K562 (cell line): ENCODE measurements at regions not wholly inside any gene's neighbourhood (a gene's known extent, or its start where the extent isn't known, plus 50 kb on each side); places are given as distances from the start of the nearest gene placed in this dataset.

ENCODE experiments used
- ATAC-seq: fragments of 200-7000 bp; cut with Tn5 transposase; 3 replicates; pipeline ENCODE4 v1.9.1; 2020; ENCODE audit warnings: moderate library complexity
- BruUV-seq: library from RNA; stranded (reverse); fragments of 400-500 nt; replicated peaks from 2 replicates; lab custom pipeline; 2021; lab: Mats Ljungman, UMichigan
- CTCF ChIA-PET: fragments of 300-600 bp; formaldehyde crosslinking; extraction: SDS; loops from one replicate; lab custom pipeline; 2021; ENCODE audit warnings: low intra/inter-chr PET ratio; lab: Yijun Ruan, JAX
- POLR2A ChIA-PET: fragments of 300-600, 350-650 bp; sonication (Branson Sonifier 250); formaldehyde crosslinking; extraction: SDS; loops from one replicate; lab custom pipeline; 2021; ENCODE audit warnings: antibody characterized with exemption, inconsistent platforms; lab: Yijun Ruan, JAX
- DNase-seq, 4 experiments: peaks; one replicate each; pipeline versions ENCODE4 v3.0.0 to v3.0.0-alpha.2; 2011 to 2018; ENCODE audit warnings: low spot score in 3 of 4, mixed read lengths in 3 of 4; ENCODE audit errors: extremely low read depth in 1 of 4
- FAIRE-seq: peaks from 2 replicates; lab custom pipeline; 2011; peaks lifted over from hg19 to GRCh38; lab: Jason Lieb, UNC
- H2AFZ ChIP-seq: 2 replicates; pipeline ENCODE4 v1.6.0; 2011; ENCODE audit warnings: low read depth, low read length, control low read depth, inconsistent platforms
- H3K27ac ChIP-seq: fragments of 200-600 bp; 3 replicates; pipeline ENCODE4 v1.8.0; 2011; ENCODE audit warnings: low read depth, mild to moderate bottlenecking, control low read depth, inconsistent platforms, low read length, moderate library complexity, mixed read lengths; ENCODE audit errors: extremely low read depth
- H3K27me3 ChIP-seq, 2 experiments: fragments of 300-600 bp in 1 of 2; 2 replicates in 1 of 2; 3 replicates in 1 of 2; pipeline versions ENCODE4 v1.6.0 to v1.8.0; 2011; ENCODE audit warnings: inconsistent platforms in 2 of 2, low read length in 2 of 2, mild to moderate bottlenecking in 1 of 2, mixed read lengths in 1 of 2, moderate library complexity in 1 of 2; ENCODE audit not compliant: control insufficient read depth in 2 of 2, insufficient read depth in 2 of 2
- H3K36me3 ChIP-seq: fragments of 300-600 bp; 3 replicates; pipeline ENCODE4 v1.8.0; 2011; ENCODE audit warnings: mild to moderate bottlenecking, low read length, inconsistent platforms; ENCODE audit not compliant: control insufficient read depth, insufficient read depth
- H3K4me1 ChIP-seq, 2 experiments: fragments of 200-600 bp in 1 of 2; replicated peaks in 1 of 2; 2 replicates in 1 of 2; 3 replicates in 1 of 2; pipeline versions ENCODE4 v1.5.1 to v1.8.0; 2011; ENCODE audit warnings: inconsistent platforms in 2 of 2, low read length in 2 of 2, mild to moderate bottlenecking in 1 of 2, mixed read lengths in 1 of 2, moderate library complexity in 1 of 2; ENCODE audit not compliant: control insufficient read depth in 2 of 2, insufficient read depth in 2 of 2
- H3K4me2 ChIP-seq: 2 replicates; pipeline ENCODE4 v1.6.1; 2011; ENCODE audit warnings: low read length, control low read depth, inconsistent platforms, mixed read lengths; ENCODE audit not compliant: insufficient read depth
- H3K4me3 ChIP-seq: fragments of 200-600 bp; sonication (generic), shearing (Covaris generic); 2 replicates; pipeline ENCODE4 v1.5.1; 2016; ENCODE audit warnings: control low read depth, inconsistent platforms
- H3K79me2 ChIP-seq: fragments of 200-600 bp; 3 replicates; pipeline ENCODE4 v1.8.0; 2011; ENCODE audit warnings: low read length, inconsistent platforms; ENCODE audit not compliant: control insufficient read depth, insufficient read depth
- H3K9ac ChIP-seq, 2 experiments: 2 replicates each; pipeline versions ENCODE4 v1.6.0 to v1.6.1; 2011; ENCODE audit warnings: low read depth in 2 of 2, low read length in 2 of 2, control low read depth in 1 of 2, inconsistent platforms in 1 of 2, mild to moderate bottlenecking in 1 of 2, mixed read lengths in 1 of 2; ENCODE audit not compliant: insufficient read depth in 1 of 2
- H3K9me1 ChIP-seq: one replicate; pipeline ENCODE4 v1.6.0; 2011; ENCODE audit warnings: inconsistent platforms, mild to moderate bottlenecking, low read length, moderate library complexity; ENCODE audit not compliant: control insufficient read depth, insufficient read depth
- H3K9me3 ChIP-seq: replicated peaks from 2 replicates; pipeline ENCODE4 v1.5.1; 2011; ENCODE audit warnings: low read depth, low read length, inconsistent platforms; ENCODE audit not compliant: control insufficient read depth, insufficient read depth
- H4K20me1 ChIP-seq: replicated peaks from 2 replicates; pipeline ENCODE4 v1.6.1; 2011; ENCODE audit warnings: low read length, inconsistent platforms, mixed read lengths; ENCODE audit not compliant: control insufficient read depth, insufficient read depth
- ESRRA ChIP-seq: fragments of 450-650 bp; IDR thresholded peaks from 2 replicates; pipeline ENCODE4 v1.6.1; 2014; ENCODE audit warnings: low read depth, mild to moderate bottlenecking, moderate library complexity, borderline replicate concordance
- IRF9 ChIP-seq: fragments of 450-650 bp; IDR thresholded peaks from 2 replicates; pipeline ENCODE4 v1.6.1; 2016; ENCODE audit warnings: missing biosample characterization, missing genetic modification characterization
- MXD1 ChIP-seq: fragments of 250-450 bp; sonication (Bioruptor Pico); IDR thresholded peaks from 2 replicates; pipeline ENCODE4 v1.8.0; 2021; ENCODE audit warnings: borderline replicate concordance, mild to moderate bottlenecking, moderate library complexity; ENCODE audit not compliant: poor library complexity, severe bottlenecking
- NFYB ChIP-seq: IDR thresholded peaks from 2 replicates; pipeline ENCODE4 v1.6.1; 2011; ENCODE audit warnings: mild to moderate bottlenecking, moderate library complexity; ENCODE audit not compliant: insufficient read length; ENCODE audit errors: extremely low read depth
- SIX5 ChIP-seq, 2 experiments: IDR thresholded peaks; 2 replicates each; pipeline ENCODE4 v1.6.1; 2011; ENCODE audit warnings: low read length in 2 of 2, borderline replicate concordance in 1 of 2, low read depth in 1 of 2, mild to moderate bottlenecking in 1 of 2, moderate library complexity in 1 of 2; ENCODE audit not compliant: insufficient read depth in 1 of 2
- ZNF584 ChIP-seq: fragments of 200-800 bp; sonication (Bioruptor generic); IDR thresholded peaks from 2 replicates; pipeline ENCODE4 v1.6.1; 2016; ENCODE audit warnings: low read depth, mild to moderate bottlenecking, missing genetic modification characterization, missing compliant biosample characterization
- WGBS: fragments of 100-300 bp; shearing (Covaris generic); methylation state at CpG from one replicate; pipeline ENCODE4 v1.1.6; 2016; ENCODE audit warnings: low coverage, mixed read lengths; ENCODE audit not compliant: insufficient coverage; ENCODE audit errors: missing lambda C conversion rate; 5-methylcytosine and 5-hydroxymethylcytosine counted together
- in situ Hi-C: fragments of 300-500 bp; cut with MboI; formaldehyde crosslinking; loops from 4 replicates; pipeline ENCODE4 v1.15.0; 2018; ENCODE audit warnings: inconsistent platforms, mixed read lengths
- intact Hi-C: fragments of 100-400 bp; cut with micrococcal nuclease; formaldehyde crosslinking; loops from 2 replicates; pipeline ENCODE4 v1.14.2; 2022
- TF ChIP-seq, protein P1 (sequence below): fragments of 250-450 bp; sonication (Bioruptor Pico); IDR thresholded peaks from 2 replicates; pipeline ENCODE4 v1.6.1; 2021; ENCODE audit warnings: mild to moderate bottlenecking

DNA sequence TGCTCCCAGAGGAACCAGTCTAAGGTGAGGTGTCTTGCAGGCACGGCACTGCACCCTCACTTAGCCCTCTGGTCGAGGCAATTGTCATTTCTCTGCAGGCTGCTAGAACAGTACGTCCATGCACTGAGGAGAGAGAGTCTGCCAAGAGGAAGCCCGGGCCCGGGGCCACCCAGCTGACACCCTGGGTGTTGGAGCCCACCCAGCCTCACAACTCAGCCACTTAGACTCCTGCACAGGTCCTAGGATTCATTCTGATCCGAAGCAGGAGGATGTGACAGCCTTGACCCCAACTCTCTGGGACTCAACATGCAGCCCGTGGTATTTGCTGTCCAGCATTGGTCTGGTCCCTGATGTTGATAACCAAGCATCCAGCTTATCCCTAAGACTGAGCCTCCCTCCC, 111.9 kb downstream of the ADSS2 start (continued):
- TF ChIP-seq IRF9 (no peak), NFYB (no peak), MXD1 (CRISPR knock-in tag) (no peak), SIX5 (IDR thresholded peaks at IDR 0.05; ENCODE audit: borderline replicate concordance in 1 of 2, insufficient read depth in 1 of 2, low read depth in 1 of 2, low read length in 2 of 2) (no peak)
- TF ChIP-seq, all 486 proteins: peak for 0

DNA sequence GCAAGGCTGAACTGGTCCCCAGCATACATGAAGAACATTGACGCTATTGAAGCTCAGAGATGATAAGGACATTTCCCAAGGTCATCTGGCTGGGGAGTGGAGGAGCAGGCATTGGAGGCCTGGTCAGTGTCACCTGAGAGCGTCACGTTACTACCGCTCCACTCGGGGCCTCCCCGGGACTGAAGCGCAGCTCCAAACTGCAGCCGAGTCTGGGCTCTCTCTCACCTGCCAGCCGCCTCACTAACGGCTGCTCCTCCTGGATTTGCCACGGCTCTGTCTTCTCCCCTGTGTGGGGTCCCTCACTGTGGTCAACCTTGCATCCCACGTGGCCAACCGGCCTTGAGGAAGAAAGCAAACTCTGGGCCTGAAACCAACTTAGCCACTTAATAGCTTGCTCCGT, 111.3 kb downstream of the ADSS2 start:
- FAIRE-seq (no peak), DNase-seq (no peak), ATAC-seq (no peak)
- no peaks in the 10 kb centered on the region for H3K36me3 ChIP-seq
- peaks cover 13 to 24% of the 10 kb centered on the region in 2 experiments for H3K4me1 ChIP-seq
- H3K9me1 ChIP-seq, result no peaks in the 10 kb centered on the region
- H3K9ac ChIP-seq, result peak overlapping the region in 1 of 2 experiments; percentile 27; a peak in 1 of 4 replicates
- WGBS, result 84% methylated on average over 14 of the region's 14 CpGs
- H3K4me3 ChIP-seq, result no peak overlapping the region
- no TSS peak for BruUV-seq
- CTCF ChIA-PET, result no interaction called here
- no peak overlapping the region for H3K27ac ChIP-seq
- H3K79me2 ChIP-seq, result no peaks in the 10 kb centered on the region
- H3K4me2 ChIP-seq, result no peak overlapping the region
- TF ChIP-seq ZNF584 (0 out of 2 replicates have a peak, but pooled peaks have one; percentile 12), ESRRA (0 out of 2 replicates have a peak, but pooled peaks have one; percentile 28)
- TF ChIP-seq, protein P1, sequence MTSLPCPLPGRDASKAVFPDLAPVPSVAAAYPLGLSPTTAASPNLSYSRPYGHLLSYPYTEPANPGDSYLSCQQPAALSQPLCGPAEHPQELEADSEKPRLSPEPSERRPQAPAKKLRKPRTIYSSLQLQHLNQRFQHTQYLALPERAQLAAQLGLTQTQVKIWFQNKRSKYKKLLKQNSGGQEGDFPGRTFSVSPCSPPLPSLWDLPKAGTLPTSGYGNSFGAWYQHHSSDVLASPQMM (CRISPR knock-in tag), result no peak
- no peaks in the 10 kb centered on the region for H3K27me3 ChIP-seq
- in situ Hi-C loops, result no loop called here
- POLR2A ChIA-PET, result interaction anchor here (0.8 to 1.8 kb wide), 3 partner anchors 11 to 20 kb away, joined by 3 to 4 read pairs (median 3); no protein-coding TSS in a partner anchor
- no peaks in the 10 kb centered on the region for H4K20me1 ChIP-seq
- intact Hi-C loops, result no loop called here
- no peaks in the 10 kb centered on the region for H3K9me3 ChIP-seq
- peak overlapping the region; percentile 50 for H2AFZ ChIP-seq
